Activated CD8-positive, alpha-beta memory T cell treated with anti-CD3 and anti-CD28 coated beads, Interleukin-2, amount 10 ng/mL, durations not matched to agents 7 days and 5 days (primary cell): ENCODE measurements at regions not wholly inside any gene's neighbourhood (a gene's known extent, or its start where the extent isn't known, plus 50 kb on each side); places are given as distances from the start of the nearest gene placed in this dataset.

Experiments used
- ATAC-seq: fragments of 150-1000 bp; cut with Tn5 transposase; one replicate; pipeline ENCODE4 v1.10.0; 2021; ENCODE audit warnings: moderate library complexity
- CTCF ChIA-PET: fragments of 350-600 bp; sonication (Branson Sonifier 250); formaldehyde crosslinking; loops from one replicate; lab custom pipeline; 2021; ENCODE audit warnings: antibody characterized with exemption; lab: Charles Lee
- DNase-seq: peaks from one replicate; pipeline ENCODE4 v3.0.0-alpha.2; 2020
- H3K27ac Mint-ChIP-seq: one replicate; pipeline ENCODE4 v1.8.0; 2021; ENCODE audit warnings: mild to moderate bottlenecking, mixed read lengths
- H3K27me3 Mint-ChIP-seq: one replicate; pipeline ENCODE4 v1.8.0; 2021; ENCODE audit warnings: mixed read lengths
- H3K36me3 Mint-ChIP-seq: one replicate; pipeline ENCODE4 v1.8.0; 2021; ENCODE audit warnings: mild to moderate bottlenecking, mixed read lengths
- H3K4me1 Mint-ChIP-seq: one replicate; pipeline ENCODE4 v1.8.0; 2021; ENCODE audit warnings: mixed read lengths
- H3K4me3 Mint-ChIP-seq: one replicate; pipeline ENCODE4 v1.8.0; 2021; ENCODE audit warnings: mild to moderate bottlenecking, moderate library complexity, mixed read lengths
- H3K9me3 Mint-ChIP-seq: one replicate; pipeline ENCODE4 v1.8.0; 2022; ENCODE audit warnings: low read depth, mixed read lengths

DNA sequence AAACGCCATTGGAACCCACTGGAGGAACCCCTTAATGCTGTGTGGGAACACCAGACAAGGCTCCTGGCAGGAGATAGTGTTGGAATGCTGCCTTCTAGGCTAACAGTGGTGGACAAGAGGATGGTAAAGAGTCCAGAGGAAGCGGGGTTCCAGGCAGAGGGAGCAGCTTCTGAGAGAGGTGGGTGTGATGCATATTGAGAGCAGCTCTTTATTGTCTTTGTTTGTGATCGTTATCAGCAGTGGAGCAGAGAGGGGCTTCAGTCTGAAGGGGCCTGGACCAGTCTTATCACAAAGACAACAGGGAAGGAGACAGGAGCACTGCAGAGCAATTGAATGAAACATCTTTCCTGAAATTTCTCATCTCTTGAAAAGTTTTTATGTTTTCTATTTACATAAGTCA is 106.8 kb upstream of the PLET1 start:
- Mint-ChIP-seq H3K4me3 (no peak overlapping the region), H3K27ac (no peak overlapping the region), H3K36me3 (no peaks in the 10 kb centered on the region), H3K9me3 (no peaks in the 10 kb centered on the region), H3K4me1 (no peaks in the 10 kb centered on the region), H3K27me3 (no peaks in the 10 kb centered on the region)
- no peak for ATAC-seq
- CTCF ChIA-PET: no interaction called here
- DNase-seq: no peak

DNA sequence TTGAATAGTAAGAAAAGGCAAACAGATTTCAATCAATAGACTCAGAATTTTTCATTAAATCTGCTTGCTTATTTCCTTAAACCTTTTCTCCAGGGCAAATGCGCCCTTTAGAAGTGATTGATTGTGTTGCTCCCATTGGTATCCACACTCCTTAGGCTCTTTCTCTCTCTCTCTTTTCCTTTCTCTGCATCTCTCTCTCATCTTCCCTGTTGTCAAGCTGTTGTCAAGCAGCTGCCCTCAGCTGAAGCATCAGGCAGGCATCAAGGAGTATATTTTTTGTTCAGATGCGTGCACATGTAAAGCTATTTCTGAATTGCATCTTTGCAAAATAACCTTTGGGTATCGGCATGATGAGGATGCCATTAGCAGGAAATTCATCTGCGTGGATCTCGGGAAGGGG is 107.2 kb upstream of the PLET1 start:
- H3K27ac Mint-ChIP-seq: no peak overlapping the region
- no peak for DNase-seq
- H3K4me1 Mint-ChIP-seq: no peaks in the 10 kb centered on the region

DNA sequence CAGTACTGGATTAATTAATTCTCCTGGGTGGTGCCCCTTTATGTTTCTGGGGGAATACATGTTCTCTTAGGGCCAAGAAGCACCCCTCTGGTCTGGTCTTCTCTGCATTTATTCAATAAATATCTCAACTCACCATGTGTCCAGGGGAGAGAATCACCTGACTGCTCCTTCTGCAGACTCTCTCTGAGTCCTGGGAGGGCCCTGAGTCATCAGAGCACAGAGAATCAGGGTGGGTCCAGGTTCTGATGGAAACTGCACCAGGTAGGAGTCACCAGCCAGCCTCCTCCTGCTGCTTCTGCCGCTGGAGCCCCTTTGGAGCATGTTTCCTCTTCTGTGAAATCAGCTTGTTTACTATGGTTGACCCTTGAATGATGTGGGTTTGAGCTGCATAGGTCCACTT is 107.7 kb upstream of the PLET1 start:
- Mint-ChIP-seq H3K27ac (no peak overlapping the region), H3K27me3 (peaks cover 2% of the 10 kb centered on the region), H3K36me3 (no peaks in the 10 kb centered on the region), H3K4me1 (no peaks in the 10 kb centered on the region), H3K9me3 (no peaks in the 10 kb centered on the region), H3K4me3 (no peak overlapping the region)
- DNase-seq (no peak), ATAC-seq (no peak)
- CTCF ChIA-PET: no interaction called here

More for the DNA sequence above, 107.2 kb upstream of the PLET1 start:
- no peaks in the 10 kb centered on the region for H3K9me3 Mint-ChIP-seq
- H3K36me3 Mint-ChIP-seq: no peaks in the 10 kb centered on the region
- CTCF ChIA-PET: no interaction called here
- no peak overlapping the region for H3K4me3 Mint-ChIP-seq
- no peak for ATAC-seq
- H3K27me3 Mint-ChIP-seq: no peaks in the 10 kb centered on the region

DNA sequence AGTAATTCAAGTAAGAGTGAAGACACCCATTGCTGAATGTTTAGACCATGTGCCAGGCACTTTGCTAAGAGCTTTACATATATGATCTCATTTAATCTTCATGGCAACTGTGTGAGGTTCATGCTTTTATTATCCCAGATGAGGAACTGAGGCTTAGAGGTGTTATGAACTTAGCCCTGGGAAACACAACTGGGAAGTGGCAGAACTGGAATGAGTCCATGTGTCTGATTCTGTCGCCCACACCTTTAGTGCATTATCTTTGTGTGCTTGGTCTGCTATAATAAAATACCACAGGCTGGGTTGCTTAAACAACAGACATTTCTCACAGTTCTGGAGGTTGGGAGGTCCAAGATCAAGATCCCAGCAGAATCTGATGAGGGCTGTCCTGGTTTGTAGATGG is 108.7 kb upstream of the PLET1 start:
- peaks cover 4% of the 10 kb centered on the region for H3K27me3 Mint-ChIP-seq
- H3K27ac Mint-ChIP-seq: no peak overlapping the region
- ATAC-seq (no peak), DNase-seq (no peak)
- H3K4me1 Mint-ChIP-seq: no peaks in the 10 kb centered on the region
- no peaks in the 10 kb centered on the region for H3K36me3 Mint-ChIP-seq
- H3K9me3 Mint-ChIP-seq: no peaks in the 10 kb centered on the region
- no peak overlapping the region for H3K4me3 Mint-ChIP-seq
- CTCF ChIA-PET: no interaction called here

DNA sequence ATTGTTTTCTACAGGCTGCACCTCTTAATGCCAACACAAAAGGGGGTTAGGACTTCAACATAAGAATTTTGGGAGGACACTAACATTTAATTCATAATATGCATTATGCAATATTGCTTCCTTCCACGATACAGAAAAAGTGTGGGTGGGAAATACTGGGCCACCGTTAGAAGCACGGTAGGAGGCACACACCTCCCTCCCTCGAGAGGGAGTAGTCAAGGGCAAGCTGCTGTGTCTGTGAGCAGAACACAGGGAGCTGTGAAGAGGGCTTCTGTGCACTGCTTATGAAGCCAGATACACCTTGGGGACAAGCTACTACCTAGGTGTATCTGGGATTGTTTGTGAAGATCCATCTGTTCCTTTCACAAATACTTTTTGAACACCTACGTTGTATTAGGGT is 109.3 kb upstream of the PLET1 start:
- Mint-ChIP-seq H3K27me3 (peaks cover 4% of the 10 kb centered on the region), H3K36me3 (no peaks in the 10 kb centered on the region), H3K4me3 (no peak overlapping the region), H3K27ac (no peak overlapping the region), H3K9me3 (no peaks in the 10 kb centered on the region), H3K4me1 (no peaks in the 10 kb centered on the region)
- no peak for ATAC-seq
- CTCF ChIA-PET: no interaction called here
- DNase-seq: no peak

DNA sequence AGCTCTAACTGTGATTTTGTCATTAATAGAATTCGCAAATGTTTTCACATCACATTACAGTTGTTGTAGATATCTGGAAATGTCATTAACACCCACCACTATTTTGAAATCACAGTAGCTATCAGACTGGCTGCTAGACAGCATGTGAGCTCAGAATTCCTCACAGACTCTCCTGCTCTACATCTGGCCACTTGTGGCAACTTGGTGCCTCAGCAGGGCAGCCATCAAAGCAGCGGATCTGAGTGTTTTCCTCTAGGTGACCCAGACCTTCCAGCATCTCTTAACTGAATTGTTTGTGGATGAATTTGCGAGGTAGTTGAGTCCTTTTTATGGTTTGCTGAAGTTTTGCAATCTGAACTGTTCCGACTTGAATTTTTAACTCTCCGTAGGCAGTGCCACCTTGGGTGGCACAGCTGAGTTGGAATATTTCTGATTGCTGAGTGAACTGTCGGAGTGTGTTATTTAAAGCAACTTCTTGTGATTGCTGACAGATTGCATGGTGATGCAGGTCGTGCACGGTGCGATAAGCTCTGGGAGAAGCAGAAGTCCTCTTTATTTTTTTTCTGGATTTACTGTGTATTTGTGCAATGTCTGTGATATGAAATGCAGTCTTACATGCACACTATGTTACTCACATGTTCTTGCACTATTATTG is 114.0 kb upstream of the PLET1 start:
- CTCF ChIA-PET: no interaction called here
- H3K27ac Mint-ChIP-seq: no peak overlapping the region
- DNase-seq (no peak), ATAC-seq (no peak)
- H3K36me3 Mint-ChIP-seq: no peaks in the 10 kb centered on the region
- no peak overlapping the region for H3K4me3 Mint-ChIP-seq
- no peaks in the 10 kb centered on the region for H3K9me3 Mint-ChIP-seq
- peaks cover 8% of the 10 kb centered on the region for H3K27me3 Mint-ChIP-seq
- no peaks in the 10 kb centered on the region for H3K4me1 Mint-ChIP-seq

DNA sequence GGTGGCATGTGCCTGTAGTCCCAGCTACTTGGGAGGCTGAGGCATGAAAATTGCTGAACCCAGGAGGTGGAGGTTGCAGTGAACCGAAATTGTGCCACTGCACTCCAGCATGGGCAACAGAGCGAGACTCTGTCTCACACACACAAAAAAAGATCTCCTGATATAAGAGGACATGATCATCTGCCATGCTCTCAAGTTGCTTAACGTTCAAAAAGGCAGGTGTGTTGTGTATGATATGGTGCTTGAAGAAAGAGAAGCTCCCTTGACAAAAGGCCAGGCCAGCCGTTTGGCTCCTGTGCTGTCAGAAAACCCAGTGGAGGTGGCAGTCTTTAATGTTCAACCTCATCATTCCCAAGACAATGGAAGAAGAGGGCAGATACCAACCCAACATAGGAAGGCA is 117.3 kb upstream of the PLET1 start:
- no peak for ATAC-seq
- no peak overlapping the region for H3K27ac Mint-ChIP-seq
- no peak overlapping the region for H3K4me3 Mint-ChIP-seq
- CTCF ChIA-PET: interaction anchor here (0.6 kb wide), 1 partner anchor 98 kb away, joined by 3 read pairs; no protein-coding TSS in a partner anchor
- no peaks in the 10 kb centered on the region for H3K4me1 Mint-ChIP-seq
- H3K36me3 Mint-ChIP-seq: no peaks in the 10 kb centered on the region
- peaks cover 11% of the 10 kb centered on the region for H3K27me3 Mint-ChIP-seq
- H3K9me3 Mint-ChIP-seq: no peaks in the 10 kb centered on the region
- DNase-seq: no peak

DNA sequence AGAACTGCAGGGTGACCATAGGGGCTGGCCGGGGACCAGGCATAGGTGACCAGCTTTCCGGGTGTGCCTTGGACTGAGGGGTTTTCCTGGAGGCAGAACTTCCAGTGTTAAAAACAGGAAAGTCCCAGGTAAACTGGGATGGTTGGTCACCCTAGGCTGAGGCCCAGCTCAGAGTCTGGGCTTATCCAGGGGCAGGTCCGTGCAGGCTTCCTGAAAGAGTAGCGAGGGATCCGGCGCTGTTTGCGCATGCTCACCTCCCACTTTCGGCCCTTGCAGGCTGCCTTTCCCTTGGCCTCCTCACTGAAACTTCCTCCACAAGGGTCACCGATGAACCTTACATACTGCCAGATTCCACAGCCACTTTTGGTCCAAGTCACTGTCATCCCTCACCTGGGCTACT is 119.8 kb upstream of the PLET1 start:
- no peaks in the 10 kb centered on the region for H3K36me3 Mint-ChIP-seq
- H3K9me3 Mint-ChIP-seq: no peaks in the 10 kb centered on the region
- no peaks in the 10 kb centered on the region for H3K4me1 Mint-ChIP-seq
- CTCF ChIA-PET: no interaction called here
- H3K27ac Mint-ChIP-seq: no peak overlapping the region
- H3K4me3 Mint-ChIP-seq: no peak overlapping the region
- H3K27me3 Mint-ChIP-seq: peaks cover 8% of the 10 kb centered on the region
- ATAC-seq (no peak), DNase-seq (no peak)

DNA sequence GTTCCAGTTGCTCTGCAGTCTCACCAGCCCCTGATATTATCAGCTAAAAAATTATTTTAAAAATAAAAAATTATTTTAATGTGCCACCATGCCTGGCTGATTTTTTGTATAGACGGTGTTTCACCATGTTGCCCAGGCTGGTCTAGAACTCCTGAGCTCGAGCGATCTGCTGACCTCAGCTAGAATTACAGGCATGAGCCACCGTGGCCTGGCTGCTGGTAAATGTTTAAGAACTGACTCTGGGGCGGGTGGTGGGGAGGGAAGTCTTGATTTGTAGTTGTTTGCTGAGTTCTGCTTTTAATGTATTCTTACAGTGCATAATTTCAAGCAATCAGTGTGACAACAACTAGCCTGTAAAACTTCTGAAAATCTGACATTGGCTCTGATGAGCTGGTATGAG is 120.9 kb upstream of the PLET1 start:
- no peak overlapping the region for H3K27ac Mint-ChIP-seq
- no peaks in the 10 kb centered on the region for H3K9me3 Mint-ChIP-seq
- H3K4me1 Mint-ChIP-seq: no peaks in the 10 kb centered on the region
- CTCF ChIA-PET: no interaction called here
- H3K4me3 Mint-ChIP-seq: no peak overlapping the region
- no peaks in the 10 kb centered on the region for H3K36me3 Mint-ChIP-seq
- no peak for DNase-seq
- ATAC-seq: no peak
- H3K27me3 Mint-ChIP-seq: peaks cover 6% of the 10 kb centered on the region

DNA sequence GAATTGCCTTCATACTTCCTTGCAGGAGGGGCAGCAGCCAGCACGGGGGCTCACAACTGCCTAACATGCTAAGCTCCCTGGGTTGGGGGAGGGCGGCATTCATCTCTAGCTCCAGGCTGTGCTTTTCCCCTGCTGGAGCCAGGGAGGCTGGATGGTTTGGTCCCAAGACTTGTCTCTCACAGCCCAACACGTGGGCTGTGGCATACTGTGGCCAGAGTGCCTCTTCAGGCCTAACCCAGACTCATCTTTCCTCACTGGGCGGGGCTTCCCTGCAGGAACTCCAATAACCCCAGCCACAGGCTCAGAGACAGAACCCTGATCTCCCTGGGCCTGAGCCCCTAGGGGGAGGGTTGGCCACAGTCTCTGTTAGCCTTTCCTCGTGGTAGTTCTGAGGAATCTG is 121.9 kb upstream of the PLET1 start:
- H3K4me3 Mint-ChIP-seq: no peak overlapping the region
- ATAC-seq (no peak), DNase-seq (no peak)
- no peaks in the 10 kb centered on the region for H3K4me1 Mint-ChIP-seq
- H3K27ac Mint-ChIP-seq: no peak overlapping the region
- no peaks in the 10 kb centered on the region for H3K36me3 Mint-ChIP-seq
- H3K9me3 Mint-ChIP-seq: no peaks in the 10 kb centered on the region
- CTCF ChIA-PET: no interaction called here
- H3K27me3 Mint-ChIP-seq: peaks cover 6% of the 10 kb centered on the region

DNA sequence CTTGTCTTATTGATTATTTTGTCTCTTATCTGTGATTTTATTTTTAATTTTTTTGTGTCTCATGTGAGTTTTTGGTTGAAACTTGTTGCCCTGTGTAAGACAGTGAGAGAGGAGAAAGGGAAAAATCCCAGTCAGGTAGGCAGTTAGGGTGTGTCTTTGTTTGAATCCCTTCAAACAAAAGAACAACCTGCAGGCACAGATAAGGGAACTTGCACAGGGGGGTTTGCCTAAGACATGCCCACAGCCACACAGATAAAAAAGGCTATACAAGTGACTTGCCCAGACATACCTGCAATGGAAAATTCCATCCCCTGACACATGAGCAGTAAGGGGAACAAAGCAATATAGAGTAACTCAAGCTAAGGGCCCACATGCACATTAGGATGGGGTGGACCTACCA is 127.8 kb upstream of the PLET1 start:
- Mint-ChIP-seq H3K9me3 (peaks cover 2% of the 10 kb centered on the region), H3K4me3 (no peak overlapping the region), H3K4me1 (no peaks in the 10 kb centered on the region), H3K27ac (no peak overlapping the region), H3K36me3 (no peaks in the 10 kb centered on the region), H3K27me3 (peaks cover 10% of the 10 kb centered on the region)
- DNase-seq: no peak
- no peak for ATAC-seq
- CTCF ChIA-PET: no interaction called here

DNA sequence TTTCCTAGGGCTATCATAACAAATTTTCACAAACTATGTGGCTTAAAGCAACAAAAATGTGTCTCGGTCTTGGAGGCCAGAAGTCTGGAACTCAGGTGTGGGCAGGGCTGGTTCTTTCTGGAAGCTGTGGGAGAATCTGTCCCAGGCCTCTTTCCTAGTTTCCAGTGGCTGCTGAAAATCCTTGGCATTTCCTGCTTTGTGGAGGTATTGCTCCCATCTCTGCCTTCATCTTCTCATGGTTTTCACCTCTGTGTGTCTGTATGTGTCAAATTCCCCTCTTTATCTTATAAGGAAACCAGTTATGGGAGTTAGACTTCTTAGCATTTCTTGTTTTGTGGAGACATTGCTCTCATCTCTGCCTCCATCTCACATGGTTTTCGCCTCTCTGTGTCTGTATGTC is 130.4 kb upstream of the PLET1 start:
- Mint-ChIP-seq H3K9me3 (peaks cover 2% of the 10 kb centered on the region), H3K27me3 (peaks cover 7% of the 10 kb centered on the region), H3K4me3 (no peak overlapping the region), H3K4me1 (no peaks in the 10 kb centered on the region), H3K36me3 (no peaks in the 10 kb centered on the region), H3K27ac (no peak overlapping the region)
- DNase-seq: no peak
- ATAC-seq: no peak
- CTCF ChIA-PET: no interaction called here

DNA sequence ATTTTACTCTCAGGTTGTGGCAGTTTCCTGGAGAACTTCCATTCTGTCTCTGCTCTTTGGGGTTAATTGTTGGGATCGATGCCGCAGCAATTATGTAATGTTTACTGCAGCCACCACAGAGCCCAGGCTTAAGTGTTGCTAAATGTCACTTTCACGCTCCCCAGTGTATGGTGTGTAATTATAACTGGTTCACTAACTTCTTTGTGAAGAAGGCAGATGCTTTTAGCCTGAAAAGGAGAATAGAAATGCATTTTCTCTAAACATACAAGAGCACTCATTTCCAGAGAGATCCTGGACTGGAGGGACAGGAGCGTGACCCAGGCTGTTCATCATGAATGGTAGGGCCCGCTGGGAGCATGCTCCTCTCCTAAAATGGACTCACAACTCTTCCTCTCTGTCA is 132.2 kb upstream of the PLET1 start:
- Mint-ChIP-seq H3K27me3 (peaks cover 7% of the 10 kb centered on the region), H3K4me3 (no peak overlapping the region), H3K9me3 (peaks cover 2% of the 10 kb centered on the region), H3K27ac (no peak overlapping the region), H3K36me3 (no peaks in the 10 kb centered on the region), H3K4me1 (no peaks in the 10 kb centered on the region)
- DNase-seq (no peak), ATAC-seq (no peak)
- CTCF ChIA-PET: no interaction called here

DNA sequence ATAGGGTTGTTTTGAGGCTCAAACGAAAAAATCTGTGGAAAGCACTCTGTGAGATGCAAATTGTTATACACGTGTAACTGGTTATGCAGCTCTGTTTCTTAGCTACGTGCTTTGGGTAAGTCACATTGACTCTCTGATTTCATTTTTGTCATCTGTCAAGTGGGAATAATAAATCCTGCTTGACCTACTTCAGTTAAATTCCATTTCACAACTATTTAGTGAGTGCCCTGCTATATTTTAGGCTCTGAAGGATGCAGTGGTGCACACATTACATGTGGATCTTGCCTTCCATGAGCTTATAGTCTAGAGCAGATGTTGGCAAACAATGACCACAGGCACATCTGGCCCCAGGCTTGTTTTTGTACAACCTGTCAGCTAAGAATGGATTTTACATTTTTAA is 133.6 kb upstream of the PLET1 start:
- Mint-ChIP-seq H3K4me3 (no peak overlapping the region), H3K27me3 (no peaks in the 10 kb centered on the region), H3K4me1 (no peaks in the 10 kb centered on the region), H3K36me3 (no peaks in the 10 kb centered on the region), H3K9me3 (no peaks in the 10 kb centered on the region), H3K27ac (no peak overlapping the region)
- DNase-seq: no peak
- CTCF ChIA-PET: no interaction called here
- ATAC-seq: no peak

DNA sequence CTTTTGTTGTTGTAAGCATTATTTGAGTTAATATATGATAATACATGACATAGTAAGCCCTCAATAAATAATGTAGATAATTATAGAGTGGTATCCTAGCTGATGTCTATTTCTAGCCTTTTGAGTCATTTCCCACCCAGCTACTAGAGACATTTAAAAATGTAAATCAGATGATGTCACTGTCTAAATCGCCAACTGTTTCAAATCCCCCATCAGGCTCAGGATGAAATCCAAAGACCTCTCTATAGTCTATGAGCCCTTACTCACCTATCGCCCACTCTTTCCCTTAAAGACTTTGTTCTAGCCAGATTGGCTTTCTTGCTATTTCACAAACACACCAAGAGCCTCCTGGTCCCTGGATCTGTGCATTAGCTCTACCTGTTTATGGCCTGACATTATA is 135.4 kb upstream of the PLET1 start:
- H3K27me3 Mint-ChIP-seq: no peaks in the 10 kb centered on the region
- no peaks in the 10 kb centered on the region for H3K9me3 Mint-ChIP-seq
- CTCF ChIA-PET: no interaction called here
- no peak overlapping the region for H3K4me3 Mint-ChIP-seq
- DNase-seq (no peak), ATAC-seq (no peak)
- H3K27ac Mint-ChIP-seq: no peak overlapping the region
- no peaks in the 10 kb centered on the region for H3K36me3 Mint-ChIP-seq
- H3K4me1 Mint-ChIP-seq: no peaks in the 10 kb centered on the region
